Gastroesophageal sphincter (tissue), 4 donors: ENCODE measurements at regions not wholly inside any gene's neighbourhood (a gene's known extent, or its start where the extent isn't known, plus 50 kb on each side); places are given as distances from the start of the nearest gene placed in this dataset.

Experiments used
- ATAC-seq: fragments of 150-250 bp; one replicate; pipeline ENCODE4 v1.9.1; 2016; ENCODE audit warnings: mild to moderate bottlenecking, moderate library complexity
- H3K27ac ChIP-seq, 4 donors: fragments of 200-600 bp; sonication (generic) in 3 of 4; 1 replicate in 3 of 4; 2 replicates in 1 of 4; pipeline ENCODE4 v1.5.1; 2016 to 2019
- H3K27me3 ChIP-seq: fragments of 200-600 bp; sonication (generic); one replicate; pipeline ENCODE4 v1.5.1; 2019
- H3K36me3 ChIP-seq, 2 donors: fragments of 200-600 bp; sonication (generic); one replicate each; pipeline ENCODE4 v1.5.1; 2019; ENCODE audit warnings: control low read depth in 1 of 2
- H3K4me1 ChIP-seq, 3 donors: fragments of 200-600 bp; sonication (generic); 1 replicate in 2 of 3; 2 replicates in 1 of 3; pipeline ENCODE4 v1.5.1; 2016 to 2019; ENCODE audit warnings: control low read depth in 2 of 3
- H3K4me3 ChIP-seq, 2 donors: fragments of 200-600 bp; sonication (generic); one replicate each; pipeline ENCODE4 v1.5.1; 2019; ENCODE audit warnings: mild to moderate bottlenecking in 1 of 2, moderate library complexity in 1 of 2
- H3K9me3 ChIP-seq, 3 donors: fragments of 200-600 bp; sonication (generic); one replicate each; pipeline ENCODE4 v1.5.1; 2017 to 2019; ENCODE audit warnings: control low read depth in 2 of 3
- EP300 ChIP-seq: sonication (generic); formaldehyde crosslinking; IDR thresholded peaks from one replicate; pipeline ENCODE4 v1.6.1; 2017; ENCODE audit warnings: antibody characterized with exemption, mild to moderate bottlenecking
- POLR2A ChIP-seq, 2 donors: fragments of 450-650 bp; IDR thresholded peaks; one replicate each; pipeline ENCODE4 v1.6.1; 2017; ENCODE audit warnings: antibody characterized with exemption in 2 of 2, mild to moderate bottlenecking in 2 of 2, moderate library complexity in 1 of 2
- POLR2AphosphoS5 ChIP-seq: sonication (generic); formaldehyde crosslinking; IDR thresholded peaks from one replicate; pipeline ENCODE4 v1.6.1; 2017; ENCODE audit warnings: antibody characterized with exemption
- WGBS, 2 donors: methylation state at CpG; one replicate each; pipeline ENCODE4 v1.1.5; 2018; ENCODE audit warnings: low coverage in 1 of 2; 5-methylcytosine and 5-hydroxymethylcytosine counted together
- TF ChIP-seq, protein P1 (sequence below), 4 experiments: fragments of 200-600 bp in 2 of 4; fragments of 450-650 bp in 2 of 4; sonication (generic) in 1 of 4; IDR thresholded peaks; one replicate each; pipeline ENCODE4 v1.5.1; 2017 to 2019; ENCODE audit warnings: antibody characterized with exemption in 4 of 4, mild to moderate bottlenecking in 2 of 4, moderate library complexity in 2 of 4

- Histone ChIP-seq H3K27ac (no peak overlapping the region), H3K36me3 (no peaks in the 10 kb centered on the region), H3K4me3 (no peak overlapping the region), H3K9me3 (no peaks in the 10 kb centered on the region), H3K4me1 (peaks cover 0 to 10% (median 0%) of the 10 kb centered on the region in 3 donors), H3K27me3 (no peaks in the 10 kb centered on the region)
- ATAC-seq: no peak
- TF ChIP-seq, protein P1, sequence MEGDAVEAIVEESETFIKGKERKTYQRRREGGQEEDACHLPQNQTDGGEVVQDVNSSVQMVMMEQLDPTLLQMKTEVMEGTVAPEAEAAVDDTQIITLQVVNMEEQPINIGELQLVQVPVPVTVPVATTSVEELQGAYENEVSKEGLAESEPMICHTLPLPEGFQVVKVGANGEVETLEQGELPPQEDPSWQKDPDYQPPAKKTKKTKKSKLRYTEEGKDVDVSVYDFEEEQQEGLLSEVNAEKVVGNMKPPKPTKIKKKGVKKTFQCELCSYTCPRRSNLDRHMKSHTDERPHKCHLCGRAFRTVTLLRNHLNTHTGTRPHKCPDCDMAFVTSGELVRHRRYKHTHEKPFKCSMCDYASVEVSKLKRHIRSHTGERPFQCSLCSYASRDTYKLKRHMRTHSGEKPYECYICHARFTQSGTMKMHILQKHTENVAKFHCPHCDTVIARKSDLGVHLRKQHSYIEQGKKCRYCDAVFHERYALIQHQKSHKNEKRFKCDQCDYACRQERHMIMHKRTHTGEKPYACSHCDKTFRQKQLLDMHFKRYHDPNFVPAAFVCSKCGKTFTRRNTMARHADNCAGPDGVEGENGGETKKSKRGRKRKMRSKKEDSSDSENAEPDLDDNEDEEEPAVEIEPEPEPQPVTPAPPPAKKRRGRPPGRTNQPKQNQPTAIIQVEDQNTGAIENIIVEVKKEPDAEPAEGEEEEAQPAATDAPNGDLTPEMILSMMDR (IDR thresholded peaks at IDR 0.05): no peak
- no peak for TF ChIP-seq POLR2A (IDR thresholded peaks at IDR 0.05)
- TF ChIP-seq EP300: no peak
- TF ChIP-seq POLR2AphosphoS5: no peak
These were observed 517.0 kb upstream of the SOX11 start for GRCh38 chr2:5175231-5175630.

DNA sequence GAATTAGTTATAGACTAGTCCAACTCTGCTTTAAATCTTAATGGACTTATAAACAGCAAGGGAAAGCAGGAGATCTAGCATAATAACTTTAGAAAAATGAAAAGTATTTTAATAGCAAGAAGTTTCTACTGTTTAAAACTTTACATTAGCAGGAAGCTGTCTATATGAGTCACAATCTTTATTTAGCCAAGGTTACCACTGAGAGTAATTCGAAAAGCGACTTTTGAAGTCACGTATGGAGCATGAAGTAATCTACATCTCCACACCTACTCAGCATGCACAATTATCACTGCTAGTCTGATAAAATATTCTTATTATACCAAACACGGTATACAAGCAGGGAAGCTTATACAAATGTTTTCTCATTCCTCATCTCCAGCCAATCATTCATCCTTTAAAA is 515.4 kb upstream of the SOX11 start:
- no peak for ATAC-seq
- H3K4me1 ChIP-seq: no peaks in the 10 kb centered on the region
- 64% methylated on average over 4 of the region's 4 CpGs for WGBS, 2 donors
- H3K9me3 ChIP-seq: no peaks in the 10 kb centered on the region
- no peaks in the 10 kb centered on the region for H3K27me3 ChIP-seq
- H3K36me3 ChIP-seq: no peaks in the 10 kb centered on the region
- no peak overlapping the region for H3K27ac ChIP-seq
- TF ChIP-seq POLR2A (IDR thresholded peaks at IDR 0.05) (no peak), POLR2AphosphoS5 (no peak), EP300 (no peak)
- TF ChIP-seq, protein P1 (IDR thresholded peaks at IDR 0.05): no peak
- H3K4me3 ChIP-seq: no peak overlapping the region

GRCh38 chr2:5183031-5183430 is 509.2 kb upstream of the SOX11 start:
- no peak for ATAC-seq
- Histone ChIP-seq H3K4me1 (no peaks in the 10 kb centered on the region), H3K4me3 (no peak overlapping the region), H3K9me3 (no peaks in the 10 kb centered on the region), H3K27me3 (no peaks in the 10 kb centered on the region), H3K27ac (no peak overlapping the region), H3K36me3 (no peaks in the 10 kb centered on the region)
- TF ChIP-seq POLR2A (IDR thresholded peaks at IDR 0.05): no peak
- TF ChIP-seq, protein P1 (IDR thresholded peaks at IDR 0.05): no peak
- WGBS, 2 donors: 92% methylated on average over 4 of the region's 5 CpGs; no CpG with 5 or more reads in 1 of the 2 donors

DNA sequence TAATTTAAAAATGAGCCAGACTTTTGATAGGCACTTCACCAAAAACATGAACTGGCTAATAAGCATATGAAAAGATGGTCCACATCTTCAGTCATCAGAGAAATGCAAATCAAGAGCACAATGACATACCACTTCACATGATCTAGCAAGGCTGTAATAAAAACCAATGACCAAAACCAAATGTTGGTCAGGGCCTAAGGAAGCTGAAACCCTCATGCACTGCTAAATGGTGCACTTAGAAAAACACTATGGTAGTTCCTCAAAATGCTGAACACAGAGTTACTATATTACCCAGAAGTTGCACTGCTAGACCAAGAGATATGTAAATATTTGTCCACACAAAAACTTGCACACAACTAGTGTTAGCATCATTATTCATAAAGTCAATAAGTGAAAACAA is 504.9 kb upstream of the SOX11 start:
- H3K36me3 ChIP-seq: no peaks in the 10 kb centered on the region
- TF ChIP-seq, protein P1 (IDR thresholded peaks at IDR 0.05): no peak
- no peak for TF ChIP-seq POLR2A (IDR thresholded peaks at IDR 0.05)
- TF ChIP-seq POLR2AphosphoS5: no peak
- no peak for TF ChIP-seq EP300
- no peaks in the 10 kb centered on the region for H3K9me3 ChIP-seq
- H3K27ac ChIP-seq: no peak overlapping the region
- no peak for ATAC-seq
- no peaks in the 10 kb centered on the region for H3K4me1 ChIP-seq
- H3K4me3 ChIP-seq: no peak overlapping the region
- no peaks in the 10 kb centered on the region for H3K27me3 ChIP-seq

GRCh38 chr2:5188636-5189035 is 503.5 kb upstream of the SOX11 start:
- H3K27ac ChIP-seq: no peak overlapping the region
- no peak for ATAC-seq
- TF ChIP-seq POLR2A (IDR thresholded peaks at IDR 0.05) (no peak), EP300 (no peak), POLR2AphosphoS5 (no peak)
- TF ChIP-seq, protein P1 (IDR thresholded peaks at IDR 0.05): no peak
- WGBS, 2 donors: 58 to 74% methylated on average over 5 of the region's 5 CpGs
- H3K4me1 ChIP-seq: no peaks in the 10 kb centered on the region
- H3K9me3 ChIP-seq: no peaks in the 10 kb centered on the region
- H3K36me3 ChIP-seq: no peaks in the 10 kb centered on the region
- no peak overlapping the region for H3K4me3 ChIP-seq
- H3K27me3 ChIP-seq: no peaks in the 10 kb centered on the region
